ENCODE measurements at regions not wholly inside any gene's neighbourhood (a gene's known extent, or its start where the extent isn't known, plus 50 kb on each side); places are given as distances from the start of the nearest gene placed in this dataset.
"Not testable (repeated sequence)": the region's sequence is repeated elsewhere in the genome, so short reads cannot be mapped to it uniquely, and the experiment has no call there.

- no peak for DNase-seq (ENCODE audit: low spot score)
Measured at GRCh38 chr6:121641158-121641557, 205.7 kb downstream of the GJA1 start.

- DNase-seq (ENCODE audit: low spot score): no peak
Measured at GRCh38 chr6:121645100-121645745, 209.8 kb downstream of the GJA1 start.

- no peak for DNase-seq (ENCODE audit: low spot score)
Measured at GRCh38 chr6:121647905-121648304, 212.5 kb downstream of the GJA1 start.

GRCh38 chr6:121649951-121650350, 214.5 kb downstream of the GJA1 start:
- DNase-seq (ENCODE audit: low spot score): no peak

GRCh38 chr6:121651420-121651819, 216.0 kb downstream of the GJA1 start:
- DNase-seq (ENCODE audit: low spot score): no peak

- no peak for DNase-seq (ENCODE audit: low spot score)
Measured at GRCh38 chr6:121652223-121652622, 216.8 kb downstream of the GJA1 start.

- no peak for DNase-seq (ENCODE audit: low spot score)
Measured at GRCh38 chr6:121652726-121653623, 217.5 kb downstream of the GJA1 start.

- DNase-seq (ENCODE audit: low spot score): no peak
Measured at GRCh38 chr6:121653624-121654008, 218.2 kb downstream of the GJA1 start.

- DNase-seq (ENCODE audit: low spot score): no peak
Measured at GRCh38 chr6:121657972-121658371, 222.5 kb downstream of the GJA1 start.

GRCh38 chr6:121660277-121660676, 224.8 kb downstream of the GJA1 start:
- DNase-seq (ENCODE audit: low spot score): no peak

GRCh38 chr6:121663292-121663810, 227.9 kb downstream of the GJA1 start:
- no peak for DNase-seq (ENCODE audit: low spot score)

GRCh38 chr6:121664158-121664557, 228.7 kb downstream of the GJA1 start:
- no peak for DNase-seq (ENCODE audit: low spot score)

- no peak for DNase-seq (ENCODE audit: low spot score)
Measured at GRCh38 chr6:121666814-121667213, 231.4 kb downstream of the GJA1 start.

- no peak for DNase-seq (ENCODE audit: low spot score)
Measured at GRCh38 chr6:121668259-121668658, 232.8 kb downstream of the GJA1 start.

GRCh38 chr6:121670511-121670910, 235.1 kb downstream of the GJA1 start:
- no peak for DNase-seq (ENCODE audit: low spot score)

- no peak for DNase-seq (ENCODE audit: low spot score)
Measured at GRCh38 chr6:121677571-121677970, 242.1 kb downstream of the GJA1 start.

- DNase-seq (ENCODE audit: low spot score): no peak
Measured at GRCh38 chr6:121678245-121678644, 242.8 kb downstream of the GJA1 start.

GRCh38 chr6:121680058-121680457, 244.6 kb downstream of the GJA1 start:
- no peak for DNase-seq (ENCODE audit: low spot score)

- no peak for DNase-seq (ENCODE audit: low spot score)
Measured at GRCh38 chr6:121682666-121683065, 247.2 kb downstream of the GJA1 start.

GRCh38 chr6:121685806-121686205, 250.4 kb downstream of the GJA1 start:
- DNase-seq (ENCODE audit: low spot score): not testable (repeated sequence)

GRCh38 chr6:121686611-121687023, 251.2 kb downstream of the GJA1 start:
- DNase-seq (ENCODE audit: low spot score): no peak

GRCh38 chr6:121688974-121689373, 253.5 kb downstream of the GJA1 start:
- no peak for DNase-seq (ENCODE audit: low spot score)

GRCh38 chr6:121691126-121691551, 255.7 kb downstream of the GJA1 start:
- DNase-seq (ENCODE audit: low spot score): no peak
